T-helper 1 cell treated with Interleukin-12 subunit alpha and Interleukin-12 subunit beta and Interleukin-4 antibody, amounts not matched to agents 30 ng/mL and 1 ng/mL, for 36 hours (primary cell): ENCODE measurements at regions not wholly inside any gene's neighbourhood (a gene's known extent, or its start where the extent isn't known, plus 50 kb on each side); places are given as distances from the start of the nearest gene placed in this dataset.

Experiments
- intact Hi-C: fragments of 100-400 bp; cut with micrococcal nuclease; formaldehyde crosslinking; loops from one replicate; pipeline ENCODE4 v1.15.1; 2024

DNA sequence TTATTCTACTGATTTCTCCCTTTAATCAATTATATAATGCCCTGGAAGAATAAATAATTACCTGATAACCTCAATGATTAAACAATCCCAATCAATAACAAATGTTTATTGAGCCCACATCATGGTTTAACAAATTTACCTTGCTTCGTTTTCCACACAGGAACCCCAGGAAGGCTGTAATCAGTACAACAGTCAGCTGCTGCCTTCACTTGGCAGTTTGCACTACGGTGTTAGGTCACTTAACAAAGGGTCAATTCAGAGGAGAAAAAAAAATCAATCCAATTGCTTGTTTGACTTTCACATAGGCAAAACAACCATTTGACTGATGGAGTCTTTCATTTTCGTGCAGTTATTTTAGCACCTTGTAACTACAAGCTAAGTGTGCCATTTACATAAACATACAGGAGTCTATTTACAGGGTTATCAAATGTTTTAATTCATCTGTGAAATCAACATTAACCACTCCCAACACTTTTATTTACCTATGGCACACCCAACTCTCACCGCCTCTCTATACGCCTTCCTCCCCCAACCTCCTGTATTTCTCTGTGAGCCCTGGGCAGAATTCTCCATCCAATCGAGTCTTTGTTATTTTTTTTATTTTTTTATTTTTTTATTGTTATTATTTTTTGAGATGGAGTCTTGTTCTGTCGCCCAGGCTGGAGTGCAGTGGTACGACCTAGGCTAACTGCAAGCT, 140.4 kb upstream of the TAB2 start:
- intact Hi-C loops: no loop called here

DNA sequence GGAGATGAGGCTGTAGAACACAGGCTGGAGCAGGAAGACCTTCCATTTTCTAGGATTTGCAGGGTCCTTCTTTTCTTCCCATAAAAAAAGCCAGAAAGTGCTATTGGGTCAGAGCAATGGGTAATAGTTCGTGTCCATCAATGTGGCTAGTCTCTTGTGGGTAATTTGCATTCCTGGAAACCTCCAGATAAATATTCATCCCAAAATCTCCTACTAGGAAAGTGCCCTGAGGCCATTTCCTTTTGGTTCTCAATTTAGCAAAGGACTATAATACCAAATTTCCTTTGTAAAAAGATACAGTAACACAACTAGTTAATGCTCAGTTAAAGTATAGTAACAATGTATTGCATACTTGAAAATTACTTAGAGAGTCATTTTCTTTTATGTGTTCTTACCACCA, 138.1 kb upstream of the TAB2 start:
- intact Hi-C loops: no loop called here

DNA sequence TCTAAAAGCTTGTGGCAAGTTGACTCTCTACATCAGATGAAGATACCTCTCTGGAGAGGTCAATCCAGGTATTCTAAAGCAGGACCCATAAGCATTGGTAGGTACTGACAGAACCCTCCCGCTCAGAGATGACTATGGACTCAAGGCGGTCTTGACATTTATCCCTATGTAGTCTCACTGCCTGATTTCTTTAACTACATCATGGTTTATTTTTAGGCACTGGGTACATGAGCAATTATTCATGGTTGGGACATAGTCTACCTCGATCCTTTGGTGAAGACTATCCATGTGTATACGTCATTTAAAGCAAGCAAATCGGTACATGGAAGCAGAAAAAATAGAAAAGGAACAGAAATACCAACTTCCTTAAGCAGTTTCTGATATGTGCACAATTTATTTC, 136.2 kb upstream of the TAB2 start:
- intact Hi-C loops: no loop called here

DNA sequence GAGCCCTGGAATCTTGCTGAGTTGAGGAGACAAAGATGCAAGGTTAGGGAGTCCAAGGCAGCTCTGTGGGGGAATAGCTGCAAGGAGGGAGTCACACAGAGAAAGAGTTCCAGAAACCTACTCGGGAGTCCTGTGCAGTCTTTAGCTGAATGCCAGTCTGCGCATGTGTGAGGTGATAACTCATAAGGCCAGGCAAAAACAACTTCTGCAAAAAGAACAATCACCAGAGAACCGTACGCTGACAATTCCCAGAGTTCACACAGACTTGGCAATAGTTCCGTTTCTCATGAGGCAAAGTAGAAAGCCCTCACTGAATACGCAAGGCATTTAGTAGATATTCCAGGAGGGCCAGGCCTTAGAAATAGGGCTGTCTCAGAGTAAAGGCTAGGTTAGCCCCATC, 135.2 kb upstream of the TAB2 start:
- intact Hi-C loops: no loop called here

DNA sequence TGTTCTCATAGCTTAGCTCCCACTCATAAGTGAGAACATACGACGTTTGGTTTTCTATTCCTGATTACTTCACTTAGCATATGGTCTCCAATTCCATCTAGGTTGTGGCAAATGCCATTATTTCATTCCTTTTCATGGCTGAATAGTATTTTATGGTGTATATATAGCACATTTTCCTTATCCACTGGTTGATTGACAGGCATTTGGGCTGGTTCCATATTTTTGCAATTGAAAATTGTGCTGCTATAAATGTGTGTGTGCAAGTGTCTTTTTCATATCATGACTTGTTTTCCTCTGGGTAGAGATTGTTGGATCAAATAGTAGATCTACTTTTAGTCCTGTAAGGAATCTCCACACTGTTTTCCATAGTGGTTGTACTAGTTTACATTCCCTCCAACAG, 133.0 kb upstream of the TAB2 start:
- intact Hi-C loops: no loop called here

GRCh38 chr6:149185799-149186357, 131.6 kb upstream of the TAB2 start:
- intact Hi-C loops: no loop called here

DNA sequence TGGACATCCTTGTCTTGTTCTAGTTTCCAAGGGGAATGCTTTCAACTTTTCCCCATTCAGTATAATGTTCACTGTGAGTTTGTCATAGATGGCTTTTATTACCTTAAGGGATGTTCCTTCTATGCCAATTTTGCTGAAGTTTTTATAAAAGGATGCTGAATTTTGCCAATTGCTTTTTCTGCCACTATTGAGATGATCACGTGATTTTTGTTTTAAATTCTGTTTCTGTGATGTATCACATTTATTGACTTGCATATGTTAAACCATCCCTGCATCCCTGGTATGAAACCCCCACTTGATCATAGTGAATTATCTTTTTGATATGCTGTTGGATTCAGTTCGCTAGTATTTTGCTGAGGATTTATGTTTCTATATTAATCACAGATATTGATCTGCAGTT, 130.6 kb upstream of the TAB2 start:
- intact Hi-C loops: no loop called here

DNA sequence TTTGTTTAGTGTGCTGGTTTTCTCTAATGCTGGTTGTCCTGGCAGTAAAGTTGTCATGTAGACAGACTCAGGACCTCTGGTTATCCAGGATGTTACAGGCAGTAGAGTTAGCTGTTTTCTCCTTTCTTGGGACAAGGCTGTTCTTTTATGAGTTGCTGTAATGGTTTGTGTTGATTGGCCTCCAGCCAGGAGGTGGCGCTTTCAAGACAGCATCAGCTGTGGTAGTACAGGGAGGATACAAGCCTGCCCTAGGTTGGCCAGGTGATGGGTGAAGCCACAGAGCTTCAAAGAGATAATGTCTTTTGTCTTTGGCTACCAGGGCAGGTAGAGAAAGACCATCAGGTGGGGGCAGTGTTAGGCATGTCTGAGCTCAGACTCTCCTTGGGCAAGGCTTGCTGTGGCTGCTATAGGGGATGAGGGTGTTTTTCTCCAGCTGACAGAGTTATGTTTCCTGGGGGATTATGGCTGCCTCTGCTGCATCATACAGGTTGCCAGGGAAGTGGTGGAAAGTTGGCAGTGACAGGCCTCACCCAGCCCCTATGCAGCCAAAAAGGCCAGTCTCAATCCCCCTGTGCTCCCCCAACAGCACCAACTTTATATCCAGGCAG, 127.2 kb upstream of the TAB2 start:
- intact Hi-C loops: loop anchor here (2.0 kb wide), 1 partner anchor 14 kb away; no protein-coding TSS in a partner anchor

GRCh38 chr6:149194820-149195558, 122.5 kb upstream of the TAB2 start:
- intact Hi-C loops: no loop called here

GRCh38 chr6:149196091-149196490, 121.4 kb upstream of the TAB2 start:
- intact Hi-C loops: no loop called here

- intact Hi-C loops: no loop called here
Measured at GRCh38 chr6:149197482-149197881, 120.0 kb upstream of the TAB2 start.

DNA sequence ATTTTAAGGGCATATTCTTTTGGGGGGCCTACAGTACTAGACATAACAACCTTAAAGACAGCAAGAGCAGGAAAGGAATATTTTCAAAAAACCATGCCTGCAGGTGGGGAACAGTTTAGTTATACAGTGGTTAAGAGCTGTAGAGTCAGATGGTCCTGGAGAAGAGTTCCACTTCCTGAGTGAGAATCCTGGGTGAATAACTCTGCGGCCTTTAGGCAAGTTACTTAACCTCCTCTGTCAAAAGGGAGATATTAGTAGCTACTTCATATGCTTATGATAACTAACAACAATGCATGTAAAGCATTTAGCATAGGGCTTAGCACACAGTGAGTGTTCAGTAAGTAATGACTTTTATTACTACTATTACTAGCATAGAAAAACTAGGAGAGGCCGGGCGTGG, 119.2 kb upstream of the TAB2 start:
- intact Hi-C loops: no loop called here

DNA sequence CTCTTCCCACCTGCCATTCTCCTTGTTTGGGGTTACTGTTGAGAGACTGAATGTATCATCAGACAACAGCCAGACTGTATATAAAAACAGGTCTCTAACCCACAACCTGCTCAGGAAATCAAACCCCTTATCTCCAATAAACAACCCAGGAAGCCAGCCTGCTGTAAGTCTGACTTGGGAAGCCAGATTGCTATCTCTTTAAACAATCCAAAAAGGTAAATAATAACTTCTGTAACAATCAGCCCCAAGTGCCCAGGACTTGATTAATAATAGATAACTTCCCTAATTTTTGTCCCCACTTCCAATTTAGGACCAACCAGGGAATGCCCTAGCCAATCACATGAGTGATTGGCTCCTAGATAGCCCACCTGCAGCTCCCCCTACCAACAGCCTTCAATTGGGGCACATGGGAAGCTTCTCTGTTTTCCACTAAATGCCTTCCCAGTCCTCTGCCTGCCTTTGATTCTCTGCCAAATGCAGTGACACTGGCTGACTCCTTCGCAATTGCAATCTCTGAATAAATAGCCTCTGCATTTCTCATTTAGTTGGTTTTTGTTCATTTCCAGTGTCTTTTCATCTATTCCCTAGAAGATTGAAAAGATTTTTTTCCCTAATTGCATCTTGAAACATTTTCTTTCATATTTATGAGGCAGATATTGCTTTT, 117.1 kb upstream of the TAB2 start:
- intact Hi-C loops: no loop called here

GRCh38 chr6:149201068-149201655, 116.3 kb upstream of the TAB2 start:
- intact Hi-C loops: no loop called here

GRCh38 chr6:149202100-149202499, 115.4 kb upstream of the TAB2 start:
- intact Hi-C loops: no loop called here

DNA sequence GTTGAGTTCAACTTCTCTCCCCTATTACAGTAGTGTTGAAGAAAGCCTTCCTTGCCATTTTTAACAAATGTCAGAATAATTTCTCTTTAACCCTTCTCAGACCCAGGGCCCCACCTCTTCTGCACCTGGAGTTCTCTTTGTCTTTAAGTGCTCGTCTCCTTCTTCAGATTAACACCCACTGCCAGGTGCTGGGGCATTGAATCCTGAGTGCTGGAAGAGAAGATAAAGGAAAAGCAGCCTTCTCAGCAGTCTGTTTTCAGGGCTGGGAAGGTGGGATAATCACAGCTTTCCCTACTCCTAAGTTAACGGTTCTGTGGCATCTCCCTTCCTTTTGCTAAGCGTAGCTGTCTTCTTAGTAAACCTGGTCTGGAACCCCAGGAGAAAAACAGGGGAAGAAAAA, 114.6 kb upstream of the TAB2 start:
- intact Hi-C loops: no loop called here

- intact Hi-C loops: no loop called here
Measured at GRCh38 chr6:149203509-149203908, 114.0 kb upstream of the TAB2 start.

GRCh38 chr6:149208134-149208601, 109.3 kb upstream of the TAB2 start:
- intact Hi-C loops: no loop called here

DNA sequence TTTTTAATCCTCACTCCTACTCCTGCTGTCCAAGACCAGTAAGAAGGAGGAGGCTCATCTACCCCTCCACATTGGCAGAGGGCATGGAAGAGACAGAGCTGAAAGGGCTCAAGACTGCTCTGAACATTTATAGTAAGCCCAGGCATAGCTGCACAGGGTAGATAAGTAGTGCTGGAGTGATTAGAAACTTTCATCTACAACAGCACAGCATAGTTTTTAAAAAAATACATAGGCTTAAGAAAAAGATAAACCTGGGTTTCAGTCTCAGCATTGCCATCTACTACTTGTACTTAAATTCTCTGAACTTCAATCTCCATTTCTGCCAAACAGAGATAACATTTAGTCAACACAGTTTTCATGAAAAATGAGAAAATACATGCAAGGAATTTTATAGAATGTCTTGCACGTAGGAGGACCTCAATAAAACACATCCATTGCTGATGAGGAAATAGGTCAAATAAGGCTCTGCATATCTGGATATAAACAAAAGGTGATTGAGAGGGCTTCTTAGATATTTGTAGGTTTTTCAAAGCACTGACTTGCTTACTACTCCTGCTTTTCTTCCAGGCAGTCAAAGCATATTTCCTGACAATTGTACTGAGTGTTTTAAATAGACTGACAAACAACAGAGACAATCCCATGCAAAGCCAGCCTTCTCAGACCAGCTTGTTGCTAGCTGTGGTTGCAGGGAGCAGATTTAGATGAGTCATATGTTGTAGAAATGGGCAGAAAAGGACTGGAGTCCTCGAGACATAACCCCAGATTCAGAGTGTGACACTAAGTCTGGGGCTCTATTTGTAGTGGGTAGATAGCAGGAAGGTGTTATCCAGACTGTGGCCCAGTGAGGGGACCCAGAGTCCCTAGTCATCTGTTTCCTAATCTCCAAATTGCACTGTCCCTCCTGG, 107.4 kb upstream of the TAB2 start:
- intact Hi-C loops: loop anchor here (1.0 to 2.0 kb wide), 7 partner anchors 8 to 127 kb away; no protein-coding TSS in a partner anchor

DNA sequence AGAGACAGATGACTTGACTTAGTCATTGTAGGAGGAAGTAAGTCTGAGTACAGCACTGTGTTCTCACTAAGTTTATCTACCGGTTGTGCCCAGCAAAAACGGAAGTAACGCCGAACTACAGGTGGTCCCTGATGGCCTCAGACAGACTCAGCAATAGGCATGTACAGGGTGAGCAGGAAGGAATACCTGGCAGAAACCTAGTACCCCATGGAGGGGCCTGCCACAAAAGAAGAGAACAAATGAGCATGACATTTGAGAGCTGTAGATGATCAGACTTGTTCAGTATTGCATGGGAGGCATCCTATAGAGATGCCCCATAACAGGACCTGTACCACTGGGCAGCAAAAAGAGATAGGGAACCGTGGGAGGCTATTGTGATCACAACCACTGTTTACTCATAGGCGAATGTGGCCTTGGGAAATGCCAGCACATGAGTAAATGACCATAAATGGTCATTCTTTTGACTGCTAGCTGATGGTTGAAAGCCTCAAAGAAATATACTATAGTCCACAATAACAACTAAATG, 106.4 kb upstream of the TAB2 start:
- intact Hi-C loops: loop anchor here (1.0 to 2.0 kb wide), 6 partner anchors 62 to 179 kb away; no protein-coding TSS in a partner anchor
